ENCODE measurements at regions not wholly inside any gene's neighbourhood (a gene's known extent, or its start where the extent isn't known, plus 50 kb on each side); places are given as distances from the start of the nearest gene placed in this dataset.

- TF ChIP-seq CTCF (conservative IDR thresholded peaks at IDR 0.05; ENCODE audit: low read depth, low read length) = no peak
- TF ChIP-seq EZH2 (IDR thresholded peaks at IDR 0.05; ENCODE audit: borderline replicate concordance, low read depth, low read length, poor library complexity, severe bottlenecking) = no peak
These were observed 277.2 kb downstream of the SHQ1 start for GRCh38 chr3:72571052-72571451.
